ENCODE measurements at regions not wholly inside any gene's neighbourhood (a gene's known extent, or its start where the extent isn't known, plus 50 kb on each side); places are given as distances from the start of the nearest gene placed in this dataset.

GRCh38 chr5:108531367-108532128 lies 149.7 kb upstream of the FBXL17 start:
- no peak overlapping the region for H3K4me3 ChIP-seq (ENCODE audit: low read depth, low read length)

DNA sequence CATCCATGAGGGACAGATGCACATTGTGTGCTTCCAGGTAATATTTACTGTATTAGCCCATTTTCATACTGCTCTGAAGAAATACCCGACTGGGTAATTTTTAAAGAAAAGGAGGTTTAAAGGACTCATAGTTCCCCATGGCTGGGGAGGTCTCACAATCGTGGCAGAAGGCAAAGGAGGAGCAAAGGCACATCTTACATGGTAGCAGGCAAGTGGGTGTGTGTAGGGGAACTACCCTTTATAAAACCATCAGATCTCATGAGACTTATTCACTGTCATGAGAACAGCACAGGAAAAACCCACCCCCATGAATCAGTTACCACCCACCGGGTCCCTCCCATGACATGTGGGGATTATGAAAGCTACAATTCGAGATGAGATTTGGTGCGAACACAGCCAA lies 148.8 kb upstream of the FBXL17 start:
- TF ChIP-seq, protein P1, sequence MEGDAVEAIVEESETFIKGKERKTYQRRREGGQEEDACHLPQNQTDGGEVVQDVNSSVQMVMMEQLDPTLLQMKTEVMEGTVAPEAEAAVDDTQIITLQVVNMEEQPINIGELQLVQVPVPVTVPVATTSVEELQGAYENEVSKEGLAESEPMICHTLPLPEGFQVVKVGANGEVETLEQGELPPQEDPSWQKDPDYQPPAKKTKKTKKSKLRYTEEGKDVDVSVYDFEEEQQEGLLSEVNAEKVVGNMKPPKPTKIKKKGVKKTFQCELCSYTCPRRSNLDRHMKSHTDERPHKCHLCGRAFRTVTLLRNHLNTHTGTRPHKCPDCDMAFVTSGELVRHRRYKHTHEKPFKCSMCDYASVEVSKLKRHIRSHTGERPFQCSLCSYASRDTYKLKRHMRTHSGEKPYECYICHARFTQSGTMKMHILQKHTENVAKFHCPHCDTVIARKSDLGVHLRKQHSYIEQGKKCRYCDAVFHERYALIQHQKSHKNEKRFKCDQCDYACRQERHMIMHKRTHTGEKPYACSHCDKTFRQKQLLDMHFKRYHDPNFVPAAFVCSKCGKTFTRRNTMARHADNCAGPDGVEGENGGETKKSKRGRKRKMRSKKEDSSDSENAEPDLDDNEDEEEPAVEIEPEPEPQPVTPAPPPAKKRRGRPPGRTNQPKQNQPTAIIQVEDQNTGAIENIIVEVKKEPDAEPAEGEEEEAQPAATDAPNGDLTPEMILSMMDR (IDR thresholded peaks at IDR 0.05; ENCODE audit: borderline replicate concordance, insufficient read depth, low read depth, low read length) = no peak
- H3K4me3 ChIP-seq (ENCODE audit: low read depth, low read length) = no peak overlapping the region

More at GRCh38 chr5:108531367-108532128, 149.7 kb upstream of the FBXL17 start:
- TF ChIP-seq, protein P1 (IDR thresholded peaks at IDR 0.05; ENCODE audit: borderline replicate concordance, insufficient read depth, low read depth, low read length) = no peak

GRCh38 chr5:108529381-108529780 lies 147.5 kb upstream of the FBXL17 start:
- no peak overlapping the region for H3K4me3 ChIP-seq (ENCODE audit: low read depth, low read length)
- TF ChIP-seq, protein P1 (IDR thresholded peaks at IDR 0.05; ENCODE audit: borderline replicate concordance, insufficient read depth, low read depth, low read length) = no peak

- no peak overlapping the region for H3K4me3 ChIP-seq (ENCODE audit: low read depth, low read length)
- TF ChIP-seq, protein P1 (IDR thresholded peaks at IDR 0.05; ENCODE audit: borderline replicate concordance, insufficient read depth, low read depth, low read length) = no peak
Observed at GRCh38 chr5:108528655-108529054, 146.8 kb upstream of the FBXL17 start.

GRCh38 chr5:108524564-108524963 lies 142.7 kb upstream of the FBXL17 start:
- H3K4me3 ChIP-seq (ENCODE audit: low read depth, low read length) = no peak overlapping the region
- TF ChIP-seq, protein P1 (IDR thresholded peaks at IDR 0.05; ENCODE audit: borderline replicate concordance, insufficient read depth, low read depth, low read length) = no peak

- H3K4me3 ChIP-seq (ENCODE audit: low read depth, low read length) = no peak overlapping the region
- TF ChIP-seq, protein P1 (IDR thresholded peaks at IDR 0.05; ENCODE audit: borderline replicate concordance, insufficient read depth, low read depth, low read length) = no peak
Observed at GRCh38 chr5:108523360-108523759, 141.5 kb upstream of the FBXL17 start.

- TF ChIP-seq, protein P1 (IDR thresholded peaks at IDR 0.05; ENCODE audit: borderline replicate concordance, insufficient read depth, low read depth, low read length) = peak; percentile 44; the same call in 1 of the 2 replicates
- no peak overlapping the region for H3K4me3 ChIP-seq (ENCODE audit: low read depth, low read length)
Observed at GRCh38 chr5:108521841-108522506, 140.1 kb upstream of the FBXL17 start.

Measured in GM12875 (cell line).